ENCODE measurements at regions not wholly inside any gene's neighbourhood (a gene's known extent, or its start where the extent isn't known, plus 50 kb on each side); places are given as distances from the start of the nearest gene placed in this dataset.

DNA sequence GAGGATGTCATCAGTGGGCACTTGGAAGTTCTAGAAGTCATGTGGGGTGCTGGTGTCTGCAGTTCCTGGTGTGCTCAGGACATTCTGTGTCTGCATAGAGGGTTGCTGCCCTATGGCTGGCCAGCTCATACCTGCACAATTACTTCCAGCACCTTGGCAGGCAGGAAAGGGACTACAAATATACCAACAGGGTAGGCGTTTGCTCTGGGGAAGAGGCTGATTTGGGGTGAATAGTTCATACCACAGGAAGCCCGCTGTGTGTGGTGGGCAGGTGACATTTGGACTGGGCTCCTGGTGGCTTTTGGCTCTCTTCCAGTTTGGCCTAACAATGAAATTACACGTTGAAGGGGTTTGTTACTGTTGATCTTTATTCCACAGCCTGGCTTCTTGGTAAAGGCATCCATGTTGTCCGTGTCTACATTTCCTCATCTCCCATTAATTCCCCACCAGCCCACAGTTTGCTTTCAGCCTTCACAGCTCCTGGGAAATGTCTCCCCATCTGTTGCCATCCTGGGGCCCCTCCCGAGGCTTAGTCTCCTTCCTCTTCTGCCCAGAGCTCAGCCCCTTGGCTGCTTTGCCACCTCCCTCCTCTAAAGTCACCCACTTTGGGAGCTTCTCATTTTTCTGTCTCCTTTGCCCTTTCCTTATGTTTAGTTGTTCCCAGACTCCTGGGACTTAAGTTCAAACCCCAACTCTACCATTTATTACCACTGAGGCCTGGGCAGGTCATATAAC, 88.1 kb downstream of the RSPH3 start:
- ChIA-PET POLR2A (no interaction called here), CTCF (no interaction called here)
- WGBS (ENCODE audit: low lambda C conversion rate): 59% methylated on average over 5 of the region's 5 CpGs
- H3F3A ChIP-seq (replicated peaks; ENCODE audit: insufficient read depth): no peaks in the 10 kb centered on the region
- no peaks in the 10 kb centered on the region for H3K36me3 ChIP-seq (replicated peaks in 1 of 2; ENCODE audit: control insufficient read depth in 1 of 2, insufficient read depth in 2 of 2, low read length in 1 of 2)
- no peaks in the 10 kb centered on the region for H3K9me3 ChIP-seq
- no peak overlapping the region for H3K9ac ChIP-seq
- no peak overlapping the region for H3K4me3 ChIP-seq (ENCODE audit: low read depth in 2 of 2, low read length in 1 of 2)
- H3K9me2 ChIP-seq: no peaks in the 10 kb centered on the region
- no peaks in the 10 kb centered on the region for H3K27me3 ChIP-seq (ENCODE audit: insufficient read depth)
- DNase-seq: no peak
- H3K27ac ChIP-seq (ENCODE audit: low read depth in 2 of 2, low read length in 1 of 2): no peak overlapping the region
- no peak overlapping the region for H2AFZ ChIP-seq (ENCODE audit: low read depth)
- H3K79me2 ChIP-seq (ENCODE audit: insufficient read depth): no peaks in the 10 kb centered on the region
- no peak overlapping the region for H3K4me2 ChIP-seq
- H3K4me1 ChIP-seq (ENCODE audit: control insufficient read depth in 1 of 2, insufficient read depth in 2 of 2, low read depth in 1 of 2, low read length in 1 of 2): no peaks in the 10 kb centered on the region; a peak in 1 of 4 replicates
- TF ChIP-seq TCF12 (IDR thresholded peaks at IDR 0.05): no peak
- no peaks in the 10 kb centered on the region for H4K20me1 ChIP-seq (ENCODE audit: insufficient read depth)

DNA sequence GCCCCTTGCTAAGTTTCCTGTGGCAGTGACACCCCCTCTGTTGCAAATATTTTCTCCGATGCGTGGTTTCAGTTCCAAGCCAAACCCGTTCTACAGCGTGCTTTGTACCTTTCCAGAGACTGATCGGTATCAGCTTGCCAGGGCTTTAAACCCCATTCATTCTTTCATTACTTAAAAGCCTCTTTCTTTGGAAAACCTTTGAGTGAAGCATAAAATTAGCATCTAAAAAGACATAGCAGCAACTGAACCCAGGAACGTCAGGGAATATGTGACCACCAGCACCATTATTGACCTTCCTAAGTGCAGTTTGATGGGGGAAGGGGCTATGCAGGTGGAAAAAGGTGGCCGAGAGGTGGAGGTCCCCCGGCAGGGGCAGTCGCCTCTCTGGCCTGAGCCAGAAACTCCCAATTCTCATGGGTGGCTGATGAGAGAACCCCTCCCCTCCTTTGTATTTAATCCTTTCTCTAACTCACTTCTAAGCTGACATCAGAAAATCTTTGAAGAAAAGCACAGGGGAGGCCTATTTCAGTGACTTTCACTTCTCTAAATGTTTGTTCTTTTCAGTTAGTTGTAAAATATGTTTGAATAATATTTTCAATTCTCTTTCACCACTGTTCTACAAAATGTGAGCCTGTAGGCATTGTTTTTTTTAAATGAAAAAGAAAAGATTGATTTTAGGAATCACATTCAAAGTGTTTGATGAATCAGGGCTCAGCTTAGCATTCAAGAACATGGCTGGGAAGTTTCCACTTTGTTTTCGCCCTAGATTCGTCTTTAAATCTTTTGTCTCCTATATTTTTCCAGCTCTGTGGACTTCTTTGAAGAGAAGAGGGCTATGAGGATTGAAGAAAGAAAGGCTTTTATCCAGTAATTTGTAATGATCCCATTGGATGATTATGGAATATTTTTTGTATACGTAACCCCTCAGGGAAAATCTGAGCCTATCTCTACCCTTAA, 89.2 kb downstream of the RSPH3 start:
- no peaks in the 10 kb centered on the region for H4K20me1 ChIP-seq (ENCODE audit: insufficient read depth)
- no peaks in the 10 kb centered on the region for H3K36me3 ChIP-seq (replicated peaks in 1 of 2; ENCODE audit: control insufficient read depth in 1 of 2, insufficient read depth in 2 of 2, low read length in 1 of 2)
- ChIA-PET POLR2A (no interaction called here), CTCF (no interaction called here)
- H3K4me3 ChIP-seq (ENCODE audit: low read depth in 2 of 2, low read length in 1 of 2): no peak overlapping the region
- H3K9ac ChIP-seq: no peak overlapping the region
- no peaks in the 10 kb centered on the region for H3K9me2 ChIP-seq
- no peaks in the 10 kb centered on the region for H3K79me2 ChIP-seq (ENCODE audit: insufficient read depth)
- no peak overlapping the region for H2AFZ ChIP-seq (ENCODE audit: low read depth)
- no peaks in the 10 kb centered on the region for H3F3A ChIP-seq (replicated peaks; ENCODE audit: insufficient read depth)
- peaks cover 2% of the 10 kb centered on the region for H3K9me3 ChIP-seq
- H3K27ac ChIP-seq (ENCODE audit: low read depth in 2 of 2, low read length in 1 of 2): no peak overlapping the region
- H3K27me3 ChIP-seq (ENCODE audit: insufficient read depth): no peaks in the 10 kb centered on the region
- H3K4me1 ChIP-seq (ENCODE audit: control insufficient read depth in 1 of 2, insufficient read depth in 2 of 2, low read depth in 1 of 2, low read length in 1 of 2): no peaks in the 10 kb centered on the region; a peak in 1 of 4 replicates
- no peak overlapping the region for H3K4me2 ChIP-seq
- DNase-seq: no peak
- whole genome bisulfite sequencing (ENCODE audit: low lambda C conversion rate): 81% methylated on average over 12 of the region's 12 CpGs
- no peak for TF ChIP-seq REST (IDR thresholded peaks at IDR 0.05; ENCODE audit: low read depth, low read length)
- TF ChIP-seq PBX3 (IDR thresholded peaks at IDR 0.05): no peak
- TF ChIP-seq NRF1 (IDR thresholded peaks at IDR 0.05; ENCODE audit: low read depth, low read length): no peak
- no peak for TF ChIP-seq JUND (IDR thresholded peaks at IDR 0.05)
- no peak for TF ChIP-seq USF1 (IDR thresholded peaks at IDR 0.05; ENCODE audit: borderline replicate concordance, low read depth)
- TF ChIP-seq TAF1 (IDR thresholded peaks at IDR 0.05; ENCODE audit: borderline replicate concordance, low read depth, low read length): no peak
- TF ChIP-seq RXRA (IDR thresholded peaks at IDR 0.05; ENCODE audit: borderline replicate concordance, low read depth): no peak
- no peak for TF ChIP-seq POLR2AphosphoS5 (IDR thresholded peaks at IDR 0.05; ENCODE audit: low read depth, low read length)
- TF ChIP-seq FOXJ3 (CRISPR knock-in tag; IDR thresholded peaks at IDR 0.05): no peak
- no peak for TF ChIP-seq ZBTB33 (IDR thresholded peaks at IDR 0.05; ENCODE audit: borderline replicate concordance, low read depth)
- TF ChIP-seq RAD21 (IDR thresholded peaks at IDR 0.05; ENCODE audit: low read length): no peak
- TF ChIP-seq RCOR1 (IDR thresholded peaks at IDR 0.05; ENCODE audit: low read length): no peak
- no peak for TF ChIP-seq SIN3A (IDR thresholded peaks at IDR 0.05; ENCODE audit: borderline replicate concordance, low read depth, low read length)
- no peak for TF ChIP-seq TCF12 (IDR thresholded peaks at IDR 0.05)
- no peak for TF ChIP-seq YY1 (IDR thresholded peaks at IDR 0.05; ENCODE audit: low read depth)
- TF ChIP-seq RFX5 (IDR thresholded peaks at IDR 0.05; ENCODE audit: low read length): no peak
- TF ChIP-seq, protein P1, sequence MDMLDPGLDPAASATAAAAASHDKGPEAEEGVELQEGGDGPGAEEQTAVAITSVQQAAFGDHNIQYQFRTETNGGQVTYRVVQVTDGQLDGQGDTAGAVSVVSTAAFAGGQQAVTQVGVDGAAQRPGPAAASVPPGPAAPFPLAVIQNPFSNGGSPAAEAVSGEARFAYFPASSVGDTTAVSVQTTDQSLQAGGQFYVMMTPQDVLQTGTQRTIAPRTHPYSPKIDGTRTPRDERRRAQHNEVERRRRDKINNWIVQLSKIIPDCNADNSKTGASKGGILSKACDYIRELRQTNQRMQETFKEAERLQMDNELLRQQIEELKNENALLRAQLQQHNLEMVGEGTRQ (IDR thresholded peaks at IDR 0.05; ENCODE audit: borderline replicate concordance, low read depth, low read length): no peak
